CD8-positive, alpha-beta memory T cell (primary cell): ENCODE measurements at regions not wholly inside any gene's neighbourhood (a gene's known extent, or its start where the extent isn't known, plus 50 kb on each side); places are given as distances from the start of the nearest gene placed in this dataset.
"Not testable (repeated sequence)": the region's sequence is repeated elsewhere in the genome, so short reads cannot be mapped to it uniquely, and the experiment has no call there.

Experiments
- CTCF ChIA-PET: fragments of 350-600 bp; sonication (Branson Sonifier 250); formaldehyde crosslinking; loops from one replicate; lab custom pipeline; 2021; ENCODE audit warnings: antibody characterized with exemption; lab: Charles Lee
- POLR2A ChIA-PET: fragments of 350-600 bp; sonication (Branson Sonifier 250); formaldehyde crosslinking; loops from one replicate; lab custom pipeline; 2021; ENCODE audit warnings: antibody characterized with exemption; lab: Charles Lee
- DNase-seq, 5 donors: peaks; one replicate each; pipeline versions ENCODE4 v3.0.0 to v3.0.0-alpha.2; 2020 to 2022; ENCODE audit warnings: mixed read lengths in 1 of 5
- H3K27ac ChIP-seq: one replicate; pipeline ENCODE4 v1.7.0; 2013; ENCODE audit warnings: low read depth, mild to moderate bottlenecking, low read length, moderate library complexity
- H3K27me3 ChIP-seq: 2 replicates; pipeline ENCODE4 v1.7.0; 2013; ENCODE audit warnings: low read length, mild to moderate bottlenecking; ENCODE audit not compliant: insufficient read depth, poor library complexity, severe bottlenecking
- H3K36me3 ChIP-seq: 2 replicates; pipeline ENCODE4 v1.7.0; 2013; ENCODE audit warnings: mild to moderate bottlenecking, low read length, moderate library complexity; ENCODE audit not compliant: insufficient read depth
- H3K4me1 ChIP-seq: 2 replicates; pipeline ENCODE4 v1.7.0; 2013; ENCODE audit warnings: mild to moderate bottlenecking, low read length, moderate library complexity; ENCODE audit not compliant: insufficient read depth
- H3K4me3 ChIP-seq: 2 replicates; pipeline ENCODE4 v1.7.0; 2013; ENCODE audit warnings: mild to moderate bottlenecking, low read length
- H3K9me3 ChIP-seq: 2 replicates; pipeline ENCODE4 v1.7.0; 2013; ENCODE audit warnings: mild to moderate bottlenecking, low read length
- H3K27ac Mint-ChIP-seq, 8 donors: one replicate each; pipeline ENCODE4 v1.8.0; 2020 to 2021; ENCODE audit warnings: mixed read lengths in 8 of 8, mild to moderate bottlenecking in 6 of 8, inconsistent platforms in 3 of 8, moderate library complexity in 3 of 8
- H3K27me3 Mint-ChIP-seq, 2 donors: one replicate each; pipeline ENCODE4 v1.8.0; 2020 to 2021; ENCODE audit warnings: mixed read lengths in 2 of 2, mild to moderate bottlenecking in 1 of 2, moderate library complexity in 1 of 2
- H3K36me3 Mint-ChIP-seq, 3 donors: one replicate each; pipeline ENCODE4 v1.8.0; 2020 to 2021; ENCODE audit warnings: mixed read lengths in 3 of 3, inconsistent platforms in 1 of 3, mild to moderate bottlenecking in 1 of 3
- H3K4me1 Mint-ChIP-seq, 3 donors: one replicate each; pipeline ENCODE4 v1.8.0; 2020 to 2021; ENCODE audit warnings: mixed read lengths in 3 of 3, inconsistent platforms in 1 of 3, mild to moderate bottlenecking in 1 of 3
- H3K4me3 Mint-ChIP-seq, 7 donors: one replicate each; pipeline ENCODE4 v1.8.0; 2020 to 2021; ENCODE audit warnings: mixed read lengths in 7 of 7, mild to moderate bottlenecking in 6 of 7, moderate library complexity in 4 of 7, inconsistent platforms in 2 of 7
- H3K9me3 Mint-ChIP-seq, 5 donors: one replicate each; pipeline ENCODE4 v1.8.0; 2020 to 2022; ENCODE audit warnings: mixed read lengths in 5 of 5, mild to moderate bottlenecking in 3 of 5, moderate library complexity in 2 of 5, inconsistent platforms in 1 of 5

DNA sequence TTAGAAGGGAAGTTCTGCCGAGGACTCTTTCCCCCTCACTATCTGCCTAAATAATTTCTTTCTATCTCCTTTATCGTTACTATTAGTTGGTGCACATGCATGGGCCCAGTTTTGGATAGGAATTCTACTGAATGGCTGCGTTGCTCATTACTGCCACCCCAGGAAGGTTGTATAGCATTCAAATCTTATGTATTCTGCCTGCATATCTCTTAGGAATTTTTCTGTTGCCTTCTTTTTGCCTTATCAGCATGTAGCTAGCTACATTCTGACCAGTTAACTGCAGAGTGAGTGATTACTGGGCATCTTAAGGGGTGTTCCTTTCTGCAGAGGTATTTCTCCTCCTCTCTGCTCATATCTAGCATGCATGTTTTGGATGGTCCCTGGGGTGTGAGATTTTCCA lies 239.6 kb downstream of the TDRD15 start:
- no peaks in the 10 kb centered on the region for H3K27me3 Mint-ChIP-seq
- no peaks in the 10 kb centered on the region for H3K4me1 Mint-ChIP-seq
- H3K36me3 Mint-ChIP-seq = no peaks in the 10 kb centered on the region
- H3K4me3 ChIP-seq = no peak overlapping the region
- ChIA-PET POLR2A (no interaction called here), CTCF (no interaction called here)
- no peaks in the 10 kb centered on the region for H3K27me3 ChIP-seq
- H3K27ac ChIP-seq = no peak overlapping the region
- no peak overlapping the region for H3K4me3 Mint-ChIP-seq
- no peaks in the 10 kb centered on the region for H3K36me3 ChIP-seq
- H3K4me1 ChIP-seq = no peaks in the 10 kb centered on the region
- H3K9me3 Mint-ChIP-seq = peaks cover 0 to 15% (median 5%) of the 10 kb centered on the region in 5 donors
- no peak for DNase-seq
- no peaks in the 10 kb centered on the region for H3K9me3 ChIP-seq
- no peak overlapping the region for H3K27ac Mint-ChIP-seq

DNA sequence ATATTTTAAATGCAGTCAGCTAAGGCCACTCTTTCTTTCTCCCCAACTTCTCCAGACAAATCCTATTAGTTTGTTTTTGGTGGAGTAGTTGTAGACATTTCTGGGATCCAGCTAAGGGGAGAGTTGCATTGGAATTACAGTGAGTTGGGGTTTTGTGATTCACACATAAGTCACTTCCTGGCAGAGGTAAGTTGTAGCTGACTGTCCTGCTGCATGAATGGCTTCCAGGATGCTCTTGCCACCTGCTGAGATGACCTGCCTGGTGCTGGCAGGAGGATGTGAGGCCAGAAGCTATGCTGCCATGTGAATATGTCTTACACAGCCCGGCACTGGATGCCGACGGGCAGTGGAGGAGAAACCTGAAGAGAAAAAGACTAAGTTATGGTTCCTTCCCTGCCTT lies 243.7 kb downstream of the TDRD15 start:
- Mint-ChIP-seq H3K4me1 (no peaks in the 10 kb centered on the region), H3K4me3 (no peak overlapping the region), H3K9me3 (peaks cover 2 to 9% (median 2%) of the 10 kb centered on the region in 5 donors), H3K27me3 (peaks cover 0 to 3% of the 10 kb centered on the region in 2 donors), H3K36me3 (no peaks in the 10 kb centered on the region), H3K27ac (no peak overlapping the region)
- no peaks in the 10 kb centered on the region for H3K27me3 ChIP-seq
- CTCF ChIA-PET = no interaction called here
- POLR2A ChIA-PET = no interaction called here
- DNase-seq = no peak
- no peaks in the 10 kb centered on the region for H3K4me1 ChIP-seq
- H3K36me3 ChIP-seq = no peaks in the 10 kb centered on the region
- no peak overlapping the region for H3K27ac ChIP-seq
- no peak overlapping the region for H3K4me3 ChIP-seq
- H3K9me3 ChIP-seq = no peaks in the 10 kb centered on the region

DNA sequence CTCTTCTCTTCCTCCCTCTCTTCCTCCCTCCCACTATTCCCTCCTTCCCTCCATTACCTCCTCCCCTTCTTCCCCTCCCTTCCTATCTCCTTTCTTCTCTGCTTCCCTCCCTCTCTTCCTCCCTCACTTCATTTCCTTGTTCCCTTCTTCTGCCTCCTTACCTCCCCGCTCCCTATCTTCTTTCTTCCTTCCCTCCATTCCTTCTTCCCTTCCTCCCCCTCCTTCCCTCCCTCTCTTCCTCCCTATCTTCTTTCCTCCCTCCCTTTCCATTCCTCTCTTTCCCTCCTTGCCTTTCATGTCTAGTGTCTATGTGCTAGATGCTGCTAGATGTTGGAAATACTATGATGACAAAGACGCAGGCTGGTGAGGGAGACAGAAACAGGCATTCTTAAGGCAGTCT lies 246.0 kb downstream of the TDRD15 start:
- POLR2A ChIA-PET = no interaction called here
- H3K4me3 Mint-ChIP-seq = no peak overlapping the region

DNA sequence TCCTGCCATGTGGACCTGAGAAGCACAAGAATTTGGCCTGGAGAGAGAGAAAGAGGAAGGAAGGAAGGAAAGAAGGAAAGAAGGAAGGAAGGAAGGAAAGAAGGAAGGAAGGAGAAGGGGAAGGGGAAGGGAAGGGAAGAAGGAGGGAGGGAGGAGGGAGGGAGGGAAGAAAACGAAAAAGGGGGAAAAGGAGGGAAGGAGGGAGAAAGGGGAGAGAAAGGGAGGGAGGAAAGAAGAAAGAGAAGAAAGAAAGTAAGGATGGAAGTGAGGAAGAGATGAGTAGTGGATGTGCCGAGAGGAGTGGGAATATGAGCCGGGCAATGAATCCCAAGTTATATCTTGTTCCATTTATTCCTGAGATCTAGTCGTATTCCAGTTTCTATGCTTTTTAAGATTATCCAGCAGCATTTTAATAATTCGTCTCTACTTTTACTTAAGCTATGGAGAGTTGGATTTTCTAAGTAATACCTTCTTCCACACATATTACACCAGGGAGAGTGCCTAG lies 247.8 kb downstream of the TDRD15 start:
- CTCF ChIA-PET = no interaction called here

More for the DNA sequence above, 246.0 kb downstream of the TDRD15 start:
- Mint-ChIP-seq H3K27ac (no peak overlapping the region), H3K36me3 (no peaks in the 10 kb centered on the region), H3K27me3 (peaks cover 0 to 3% of the 10 kb centered on the region in 2 donors), H3K4me1 (no peaks in the 10 kb centered on the region), H3K9me3 (peaks cover 0 to 5% (median 2%) of the 10 kb centered on the region in 5 donors)
- no peak for DNase-seq
- H3K9me3 ChIP-seq = no peaks in the 10 kb centered on the region
- H3K36me3 ChIP-seq = no peaks in the 10 kb centered on the region
- CTCF ChIA-PET = no interaction called here
- H3K27me3 ChIP-seq = no peaks in the 10 kb centered on the region
- H3K4me3 ChIP-seq = no peak overlapping the region
- H3K4me1 ChIP-seq = no peaks in the 10 kb centered on the region
- H3K27ac ChIP-seq = no peak overlapping the region

DNA sequence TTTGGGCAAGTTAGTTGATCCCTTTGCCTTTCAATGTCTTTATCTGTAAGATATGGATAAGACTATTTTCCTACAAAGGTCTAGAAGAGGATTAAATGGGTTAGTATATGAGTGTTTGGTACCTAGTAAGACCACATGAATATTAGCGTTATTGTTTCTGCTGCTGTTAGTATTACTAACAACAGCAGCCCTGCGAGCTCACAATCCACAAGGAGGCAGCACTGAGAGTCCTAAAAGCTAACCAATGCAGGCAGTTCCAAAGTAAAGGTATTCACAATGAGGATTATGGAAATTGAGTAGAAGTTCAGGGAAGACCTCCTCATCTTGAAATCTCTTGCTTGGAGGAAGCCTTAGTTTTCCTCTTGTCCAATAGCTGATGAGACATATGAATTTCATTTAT lies 248.9 kb downstream of the TDRD15 start:
- ChIA-PET CTCF (no interaction called here), POLR2A (no interaction called here)
- peaks cover 0 to 7% (median 2%) of the 10 kb centered on the region in 5 donors for H3K9me3 Mint-ChIP-seq
- H3K36me3 Mint-ChIP-seq = no peaks in the 10 kb centered on the region
- no peak overlapping the region for H3K4me3 Mint-ChIP-seq
- H3K36me3 ChIP-seq = no peaks in the 10 kb centered on the region
- no peak overlapping the region for H3K27ac Mint-ChIP-seq
- H3K27ac ChIP-seq = no peak overlapping the region
- no peaks in the 10 kb centered on the region for H3K27me3 ChIP-seq
- peaks cover 0 to 3% of the 10 kb centered on the region in 2 donors for H3K27me3 Mint-ChIP-seq
- no peaks in the 10 kb centered on the region for H3K4me1 ChIP-seq
- no peak for DNase-seq
- no peak overlapping the region for H3K4me3 ChIP-seq
- H3K4me1 Mint-ChIP-seq = no peaks in the 10 kb centered on the region
- no peaks in the 10 kb centered on the region for H3K9me3 ChIP-seq

More for the DNA sequence above, 247.8 kb downstream of the TDRD15 start:
- H3K4me1 ChIP-seq = no peaks in the 10 kb centered on the region
- no peak overlapping the region for H3K4me3 Mint-ChIP-seq
- H3K27me3 ChIP-seq = no peaks in the 10 kb centered on the region
- peaks cover 0 to 3% of the 10 kb centered on the region in 2 donors for H3K27me3 Mint-ChIP-seq
- no peak overlapping the region for H3K27ac Mint-ChIP-seq
- DNase-seq = no peak
- H3K4me3 ChIP-seq = no peak overlapping the region
- H3K27ac ChIP-seq = no peak overlapping the region
- H3K4me1 Mint-ChIP-seq = no peaks in the 10 kb centered on the region
- H3K9me3 Mint-ChIP-seq = peaks cover 0 to 7% (median 2%) of the 10 kb centered on the region in 5 donors
- no peaks in the 10 kb centered on the region for H3K9me3 ChIP-seq
- H3K36me3 Mint-ChIP-seq = no peaks in the 10 kb centered on the region
- H3K36me3 ChIP-seq = no peaks in the 10 kb centered on the region
- POLR2A ChIA-PET = no interaction called here

DNA sequence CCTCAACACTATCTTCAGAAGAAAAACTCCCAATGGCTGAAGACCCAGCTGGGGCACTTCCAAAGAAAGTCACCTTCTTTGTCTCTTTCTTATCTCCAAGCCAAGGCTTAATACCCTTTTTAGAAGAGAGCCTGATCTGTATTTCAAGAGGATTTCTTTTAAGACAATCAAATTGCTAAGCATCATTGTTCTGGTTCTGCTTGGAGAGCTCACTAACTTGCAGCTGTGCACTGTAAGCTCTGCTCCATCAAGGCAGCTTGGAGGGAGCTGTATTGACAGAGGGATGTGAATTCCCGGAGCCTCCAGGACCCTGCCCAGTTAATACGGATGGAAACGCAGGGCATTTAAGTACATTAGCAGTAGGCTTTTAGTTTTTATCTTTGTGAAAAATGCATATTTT lies 253.1 kb downstream of the TDRD15 start:
- no peaks in the 10 kb centered on the region for H3K9me3 ChIP-seq
- ChIA-PET POLR2A (no interaction called here), CTCF (no interaction called here)
- Mint-ChIP-seq H3K4me3 (no peak overlapping the region), H3K4me1 (no peaks in the 10 kb centered on the region), H3K9me3 (peaks cover 0 to 8% (median 2%) of the 10 kb centered on the region in 5 donors), H3K27me3 (no peaks in the 10 kb centered on the region), H3K27ac (no peak overlapping the region), H3K36me3 (no peaks in the 10 kb centered on the region)
- H3K4me1 ChIP-seq = no peaks in the 10 kb centered on the region
- H3K27ac ChIP-seq = no peak overlapping the region
- no peak overlapping the region for H3K4me3 ChIP-seq
- H3K36me3 ChIP-seq = no peaks in the 10 kb centered on the region
- no peaks in the 10 kb centered on the region for H3K27me3 ChIP-seq
- no peak for DNase-seq

DNA sequence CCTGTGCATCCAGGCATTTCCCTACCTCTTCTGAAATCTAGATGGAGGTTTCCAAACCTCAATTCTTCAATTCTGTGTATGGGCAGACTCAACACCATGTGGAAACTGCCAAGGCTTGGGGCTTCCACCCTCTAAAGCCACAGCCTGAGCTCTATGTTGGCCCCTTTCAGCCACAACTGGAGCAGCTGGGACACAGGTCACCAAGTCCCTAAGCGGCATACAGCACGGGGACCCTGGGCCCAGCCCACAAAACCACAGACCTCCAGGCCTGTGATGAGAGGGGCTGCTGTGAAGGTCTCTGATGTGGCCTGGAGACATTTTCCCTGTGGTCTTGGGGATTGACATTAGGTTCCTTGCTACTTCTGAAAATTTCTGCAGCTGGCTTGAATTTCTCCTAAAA lies 255.4 kb downstream of the TDRD15 start:
- Mint-ChIP-seq H3K36me3 (no peaks in the 10 kb centered on the region), H3K4me1 (no peaks in the 10 kb centered on the region), H3K4me3 (no peak overlapping the region), H3K9me3 (peaks cover 0 to 8% (median 2%) of the 10 kb centered on the region in 5 donors), H3K27ac (no peak overlapping the region), H3K27me3 (no peaks in the 10 kb centered on the region)
- Histone ChIP-seq H3K27me3 (no peaks in the 10 kb centered on the region), H3K9me3 (no peaks in the 10 kb centered on the region), H3K4me1 (no peaks in the 10 kb centered on the region), H3K36me3 (no peaks in the 10 kb centered on the region), H3K4me3 (no peak overlapping the region), H3K27ac (no peak overlapping the region)
- POLR2A ChIA-PET = no interaction called here
- CTCF ChIA-PET = no interaction called here
- no peak for DNase-seq

DNA sequence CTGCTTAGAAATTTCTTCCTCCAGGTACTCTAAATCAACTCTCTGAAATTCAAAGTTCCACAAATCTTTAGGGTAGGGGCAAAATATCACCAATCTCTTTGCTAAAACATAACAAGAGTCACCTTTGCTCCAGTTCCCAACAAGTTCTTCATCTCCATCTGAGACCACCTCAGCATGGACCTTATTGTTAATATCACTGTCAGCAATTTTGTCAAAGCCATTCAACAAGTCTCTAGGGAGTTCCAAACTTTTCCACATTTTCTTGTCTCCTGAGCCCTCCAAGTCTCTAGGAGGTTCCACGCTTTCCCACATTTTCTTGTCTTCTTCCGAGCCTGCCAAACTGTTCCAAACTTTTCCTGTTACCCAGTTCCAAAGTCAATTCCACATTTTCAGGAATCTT lies 255.9 kb downstream of the TDRD15 start:
- H3K27ac Mint-ChIP-seq, H3K4me1 ChIP-seq, H3K27ac ChIP-seq, H3K27me3 Mint-ChIP-seq, CTCF ChIA-PET, H3K36me3 Mint-ChIP-seq, H3K4me1 Mint-ChIP-seq, H3K9me3 Mint-ChIP-seq, H3K27me3 ChIP-seq, POLR2A ChIA-PET, H3K36me3 ChIP-seq, H3K9me3 ChIP-seq, H3K4me3 ChIP-seq, DNase-seq, H3K4me3 Mint-ChIP-seq: not testable (repeated sequence)

DNA sequence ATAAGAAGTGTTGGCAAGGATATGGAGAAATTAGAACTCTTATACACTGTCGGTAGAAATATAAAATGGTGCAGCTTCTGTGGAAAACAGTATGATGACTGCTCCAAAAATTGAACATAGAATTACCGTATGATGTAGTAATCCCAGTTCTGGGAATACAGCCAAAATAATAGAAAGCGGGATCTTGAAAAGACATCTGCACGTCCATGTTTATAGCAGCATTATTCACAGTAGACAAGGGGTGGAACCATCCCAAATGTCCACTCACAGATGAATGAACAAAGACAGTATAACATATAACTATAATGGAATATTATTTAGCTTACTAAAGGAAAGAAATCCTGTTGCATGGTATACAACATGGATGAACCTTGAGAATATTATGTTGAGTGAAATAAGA lies 257.7 kb downstream of the TDRD15 start:
- no peak overlapping the region for H3K27ac ChIP-seq
- no peaks in the 10 kb centered on the region for H3K4me1 Mint-ChIP-seq
- peaks cover 0 to 8% (median 2%) of the 10 kb centered on the region in 5 donors for H3K9me3 Mint-ChIP-seq
- H3K4me3 ChIP-seq = no peak overlapping the region
- no peaks in the 10 kb centered on the region for H3K27me3 ChIP-seq
- ChIA-PET POLR2A (no interaction called here), CTCF (no interaction called here)
- DNase-seq = no peak
- no peaks in the 10 kb centered on the region for H3K27me3 Mint-ChIP-seq
- H3K4me3 Mint-ChIP-seq = no peak overlapping the region
- no peak overlapping the region for H3K27ac Mint-ChIP-seq
- H3K36me3 ChIP-seq = no peaks in the 10 kb centered on the region
- no peaks in the 10 kb centered on the region for H3K9me3 ChIP-seq
- no peaks in the 10 kb centered on the region for H3K4me1 ChIP-seq
- no peaks in the 10 kb centered on the region for H3K36me3 Mint-ChIP-seq
